Ectodermal cell (in vitro differentiated cells): ENCODE measurements at regions not wholly inside any gene's neighbourhood (a gene's known extent, or its start where the extent isn't known, plus 50 kb on each side); places are given as distances from the start of the nearest gene placed in this dataset.
"Not testable (repeated sequence)": the region's sequence is repeated elsewhere in the genome, so short reads cannot be mapped to it uniquely, and the experiment has no call there.

ENCODE experiments used
- H3K27ac ChIP-seq: 2 replicates; pipeline ENCODE4 v1.7.0; 2013; ENCODE audit warnings: mild to moderate bottlenecking, low read depth, low read length; ENCODE audit not compliant: insufficient read depth, poor library complexity, severe bottlenecking
- H3K27me3 ChIP-seq: 2 replicates; pipeline ENCODE4 v1.7.0; 2013; ENCODE audit warnings: mild to moderate bottlenecking, low read length; ENCODE audit not compliant: insufficient read depth, control insufficient read depth, poor library complexity, severe bottlenecking
- H3K36me3 ChIP-seq: one replicate; pipeline ENCODE4 v1.7.0; 2013; ENCODE audit warnings: low read length; ENCODE audit not compliant: control insufficient read depth, insufficient read depth
- H3K4me1 ChIP-seq: one replicate; pipeline ENCODE4 v1.7.0; 2013; ENCODE audit warnings: low read length; ENCODE audit not compliant: control insufficient read depth, insufficient read depth
- H3K4me3 ChIP-seq: 2 replicates; pipeline ENCODE4 v1.7.0; 2013; ENCODE audit warnings: low read depth, low read length, control low read depth; ENCODE audit not compliant: insufficient read depth
- H3K9me3 ChIP-seq: 2 replicates; pipeline ENCODE4 v1.7.0; 2013; ENCODE audit warnings: mild to moderate bottlenecking, low read length, moderate library complexity; ENCODE audit not compliant: control insufficient read depth
- WGBS, 2 experiments: methylation state at CpG; one replicate each; pipeline ENCODE4 v1.1.7; 2013; ENCODE audit warnings: missing lambda C conversion rate in 2 of 2; 5-methylcytosine and 5-hydroxymethylcytosine counted together

- no peaks in the 10 kb centered on the region for H3K27me3 ChIP-seq
- WGBS, 2 experiments = 92 to 100% methylated on average over 3 to 5 of the region's 5 CpGs
- H3K36me3 ChIP-seq = no peaks in the 10 kb centered on the region
- H3K4me3 ChIP-seq = no peak overlapping the region
- H3K4me1 ChIP-seq = no peaks in the 10 kb centered on the region
- no peaks in the 10 kb centered on the region for H3K9me3 ChIP-seq
- H3K27ac ChIP-seq = no peak overlapping the region
These were observed 2075.3 kb downstream of the PCDH9 start for GRCh38 chr13:65154661-65155447.

- no peak overlapping the region for H3K4me3 ChIP-seq
- H3K9me3 ChIP-seq = no peaks in the 10 kb centered on the region
- H3K36me3 ChIP-seq = no peaks in the 10 kb centered on the region
- H3K27me3 ChIP-seq = no peaks in the 10 kb centered on the region
- H3K4me1 ChIP-seq = no peaks in the 10 kb centered on the region
- 96 to 97% methylated on average over 37 of the region's 37 CpGs for WGBS, 2 experiments
- H3K27ac ChIP-seq = no peak overlapping the region
These were observed 2080.4 kb downstream of the PCDH9 start for GRCh38 chr13:65149687-65150086.

GRCh38 chr13:65143920-65144319, 2086.2 kb downstream of the PCDH9 start:
- H3K36me3 ChIP-seq = no peaks in the 10 kb centered on the region
- H3K9me3 ChIP-seq = no peaks in the 10 kb centered on the region
- H3K27ac ChIP-seq = no peak overlapping the region
- 79 to 97% methylated on average over 1 of the region's 3 CpGs for WGBS, 2 experiments
- H3K4me1 ChIP-seq = no peaks in the 10 kb centered on the region
- H3K27me3 ChIP-seq = no peaks in the 10 kb centered on the region
- no peak overlapping the region for H3K4me3 ChIP-seq

- Histone ChIP-seq H3K4me1 (no peaks in the 10 kb centered on the region), H3K4me3 (no peak overlapping the region), H3K27ac (no peak overlapping the region), H3K36me3 (no peaks in the 10 kb centered on the region), H3K9me3 (no peaks in the 10 kb centered on the region), H3K27me3 (no peaks in the 10 kb centered on the region)
- 60 to 72% methylated on average over 7 of the region's 7 CpGs for WGBS, 2 experiments
These were observed 2097.0 kb downstream of the PCDH9 start for GRCh38 chr13:65133094-65133493.

- WGBS, 2 experiments = 92% methylated on average over 1 of the region's 1 CpG; no CpG with 5 or more reads in 1 of the 2 experiments
- H3K9me3 ChIP-seq = no peaks in the 10 kb centered on the region
- no peaks in the 10 kb centered on the region for H3K4me1 ChIP-seq
- H3K27ac ChIP-seq = no peak overlapping the region
- no peaks in the 10 kb centered on the region for H3K27me3 ChIP-seq
- no peaks in the 10 kb centered on the region for H3K36me3 ChIP-seq
- H3K4me3 ChIP-seq = no peak overlapping the region
These were observed 2104.9 kb downstream of the PCDH9 start for GRCh38 chr13:65125236-65125635.

- 83% methylated on average over 1 of the region's 3 CpGs; no CpG with 5 or more reads in 1 of the 2 experiments for WGBS, 2 experiments
- Histone ChIP-seq H3K4me3 (no peak overlapping the region), H3K27ac (no peak overlapping the region), H3K27me3 (no peaks in the 10 kb centered on the region), H3K4me1 (no peaks in the 10 kb centered on the region), H3K9me3 (no peaks in the 10 kb centered on the region), H3K36me3 (no peaks in the 10 kb centered on the region)
These were observed 2117.6 kb downstream of the PCDH9 start for GRCh38 chr13:65112531-65112941.

- Histone ChIP-seq H3K4me1 (no peaks in the 10 kb centered on the region), H3K36me3 (no peaks in the 10 kb centered on the region), H3K4me3 (no peak overlapping the region), H3K27ac (no peak overlapping the region), H3K27me3 (no peaks in the 10 kb centered on the region), H3K9me3 (no peaks in the 10 kb centered on the region)
- WGBS, 2 experiments = 89 to 100% methylated on average over 1 of the region's 1 CpG
These were observed 2118.0 kb downstream of the PCDH9 start for GRCh38 chr13:65112123-65112522.

GRCh38 chr13:65111223-65111622, 2118.9 kb downstream of the PCDH9 start:
- Histone ChIP-seq H3K4me1 (no peaks in the 10 kb centered on the region), H3K9me3 (no peaks in the 10 kb centered on the region), H3K27ac (no peak overlapping the region), H3K4me3 (no peak overlapping the region), H3K36me3 (no peaks in the 10 kb centered on the region), H3K27me3 (no peaks in the 10 kb centered on the region)
- WGBS, 2 experiments = 75% methylated on average over 1 of the region's 1 CpG; no CpG with 5 or more reads in 1 of the 2 experiments

GRCh38 chr13:65104436-65104835, 2125.7 kb downstream of the PCDH9 start:
- not testable (repeated sequence) for H3K4me1 ChIP-seq, H3K9me3 ChIP-seq, H3K4me3 ChIP-seq, H3K36me3 ChIP-seq, H3K27ac ChIP-seq, H3K27me3 ChIP-seq
- WGBS, 2 experiments = 90 to 91% methylated on average over 3 of the region's 3 CpGs

- H3K9me3 ChIP-seq = no peaks in the 10 kb centered on the region
- no peak overlapping the region for H3K27ac ChIP-seq
- no peaks in the 10 kb centered on the region for H3K27me3 ChIP-seq
- 94 to 100% methylated on average over 1 of the region's 1 CpG for WGBS, 2 experiments
- H3K4me3 ChIP-seq = no peak overlapping the region
- no peaks in the 10 kb centered on the region for H3K36me3 ChIP-seq
- no peaks in the 10 kb centered on the region for H3K4me1 ChIP-seq
These were observed 2126.8 kb downstream of the PCDH9 start for GRCh38 chr13:65103351-65103750.
